Activated CD4-positive, alpha-beta T cell treated with anti-CD3 and anti-CD28 coated beads for 24 hours (primary cell): ENCODE measurements at regions not wholly inside any gene's neighbourhood (a gene's known extent, or its start where the extent isn't known, plus 50 kb on each side); places are given as distances from the start of the nearest gene placed in this dataset.

Experiments
- DNase-seq, 2 donors: peaks; one replicate each; pipeline ENCODE4 v3.0.0-alpha.2; 2020; ENCODE audit warnings: low read depth in 2 of 2

GRCh38 chr2:59077026-59077725 is 836.1 kb upstream of the FANCL start:
- no peak for DNase-seq

- DNase-seq, result no peak
Measured at GRCh38 chr2:59076079-59076619, 835.0 kb upstream of the FANCL start.

- no peak for DNase-seq
Measured at GRCh38 chr2:59074071-59074470, 832.9 kb upstream of the FANCL start.

GRCh38 chr2:59073286-59073685 is 832.2 kb upstream of the FANCL start:
- no peak for DNase-seq

GRCh38 chr2:59068255-59068654 is 827.1 kb upstream of the FANCL start:
- DNase-seq, result no peak

- no peak for DNase-seq
Measured at GRCh38 chr2:59066787-59067399, 825.8 kb upstream of the FANCL start.

- DNase-seq, result no peak
Measured at GRCh38 chr2:59047373-59047995, 806.4 kb upstream of the FANCL start.

- DNase-seq, result no peak
Measured at GRCh38 chr2:59046401-59047372, 805.6 kb upstream of the FANCL start.

GRCh38 chr2:59044736-59045135 is 803.6 kb upstream of the FANCL start:
- DNase-seq, result no peak

- DNase-seq, result no peak
Measured at GRCh38 chr2:59041139-59041538, 800.0 kb upstream of the FANCL start.

GRCh38 chr2:59034837-59035236 is 793.7 kb upstream of the FANCL start:
- DNase-seq, result no peak

GRCh38 chr2:59034106-59034505 is 793.0 kb upstream of the FANCL start:
- no peak for DNase-seq

GRCh38 chr2:59033661-59034060 is 792.5 kb upstream of the FANCL start:
- DNase-seq, result no peak

GRCh38 chr2:59032499-59032898 is 791.4 kb upstream of the FANCL start:
- DNase-seq, result no peak

GRCh38 chr2:59029058-59029457 is 787.9 kb upstream of the FANCL start:
- DNase-seq, result no peak

GRCh38 chr2:59027320-59027719 is 786.2 kb upstream of the FANCL start:
- DNase-seq, result no peak

GRCh38 chr2:59025157-59025757 is 784.1 kb upstream of the FANCL start:
- peak in 1 of 2 donors; percentile 2 for DNase-seq

GRCh38 chr2:59021786-59022185 is 780.7 kb upstream of the FANCL start:
- no peak for DNase-seq

- no peak for DNase-seq
Measured at GRCh38 chr2:59019566-59020159, 778.5 kb upstream of the FANCL start.

- no peak for DNase-seq
Measured at GRCh38 chr2:59018737-59019136, 777.6 kb upstream of the FANCL start.

- no peak for DNase-seq
Measured at GRCh38 chr2:59015027-59015426, 773.9 kb upstream of the FANCL start.
